Left lung (tissue), 4 donors: ENCODE measurements at regions not wholly inside any gene's neighbourhood (a gene's known extent, or its start where the extent isn't known, plus 50 kb on each side); places are given as distances from the start of the nearest gene placed in this dataset.

Experiments used
- ATAC-seq: fragments of 200-7000 bp; cut with Tn5 transposase; one replicate; pipeline ENCODE4 v1.9.1; 2020; ENCODE audit warnings: moderate library complexity
- DNase-seq, 4 donors: peaks; one replicate each; pipeline ENCODE4 v3.0.0-alpha.2; 2013 to 2020
- H3K27ac ChIP-seq, 2 donors: fragments of 200-600 bp; sonication (generic) in 1 of 2; one replicate each; pipeline versions ENCODE4 v1.5.0 to v1.8.0; 2020 to 2021
- H3K27me3 ChIP-seq, 2 donors: fragments of 200-600 bp; sonication (generic) in 1 of 2; one replicate each; pipeline versions ENCODE4 v1.5.0 to v1.8.0; 2020 to 2021
- H3K36me3 ChIP-seq, 2 donors: fragments of 200-600 bp; sonication (generic) in 1 of 2; one replicate each; pipeline versions ENCODE4 v1.5.0 to v1.8.0; 2020 to 2021
- H3K4me1 ChIP-seq, 2 donors: fragments of 200-600 bp; one replicate each; pipeline ENCODE4 v1.8.0; 2021
- H3K4me3 ChIP-seq, 2 donors: fragments of 200-600 bp; sonication (generic) in 1 of 2; one replicate each; pipeline versions ENCODE4 v1.5.0 to v1.8.0; 2020 to 2021; ENCODE audit warnings: mild to moderate bottlenecking in 1 of 2
- H3K9me3 ChIP-seq, 2 donors: fragments of 200-600 bp; sonication (generic) in 1 of 2; one replicate each; pipeline versions ENCODE4 v1.5.0 to v1.8.0; 2020 to 2021
- CTCF ChIP-seq, 2 donors: fragments of 200-600 bp; sonication (generic) in 1 of 2; IDR thresholded peaks; one replicate each; pipeline versions ENCODE4 v1.5.0 to v1.8.0; 2021; ENCODE audit warnings: antibody characterized with exemption in 2 of 2
- intact Hi-C, 2 donors: fragments of 100-400 bp; cut with DNase I; formaldehyde crosslinking; loops; one replicate each; pipeline versions ENCODE4 v1.11.2 to v1.14.2; 2022
- donor health status: DM: no; HTN: yes; CAD: no.
- donor health status: DM: no; HTN: no; CAD: no.

GRCh38 chr20:56957737-56958553 lies 308.5 kb downstream of the BMP7 start:
- Histone ChIP-seq H3K27me3 (peaks cover 0 to 86% of the 10 kb centered on the region in 2 donors), H3K9me3 (no peaks in the 10 kb centered on the region), H3K36me3 (no peaks in the 10 kb centered on the region), H3K27ac (no peak overlapping the region), H3K4me1 (no peaks in the 10 kb centered on the region), H3K4me3 (no peak overlapping the region)
- DNase-seq (peak in 2 of 4 donors; percentile 38 to 48), ATAC-seq (no peak)
- intact Hi-C loops: no loop called here
- no peak for TF ChIP-seq CTCF (IDR thresholded peaks at IDR 0.05)

GRCh38 chr20:56964901-56965300 lies 301.5 kb downstream of the BMP7 start:
- H3K4me3 ChIP-seq: no peak overlapping the region
- ATAC-seq: no peak
- no peak overlapping the region for H3K27ac ChIP-seq
- no peaks in the 10 kb centered on the region for H3K36me3 ChIP-seq
- no peaks in the 10 kb centered on the region for H3K4me1 ChIP-seq
- DNase-seq: no peak
- peaks cover 0 to 31% of the 10 kb centered on the region in 2 donors for H3K27me3 ChIP-seq
- H3K9me3 ChIP-seq: no peaks in the 10 kb centered on the region
- intact Hi-C loops: no loop called here
- TF ChIP-seq CTCF (IDR thresholded peaks at IDR 0.05): no peak

DNA sequence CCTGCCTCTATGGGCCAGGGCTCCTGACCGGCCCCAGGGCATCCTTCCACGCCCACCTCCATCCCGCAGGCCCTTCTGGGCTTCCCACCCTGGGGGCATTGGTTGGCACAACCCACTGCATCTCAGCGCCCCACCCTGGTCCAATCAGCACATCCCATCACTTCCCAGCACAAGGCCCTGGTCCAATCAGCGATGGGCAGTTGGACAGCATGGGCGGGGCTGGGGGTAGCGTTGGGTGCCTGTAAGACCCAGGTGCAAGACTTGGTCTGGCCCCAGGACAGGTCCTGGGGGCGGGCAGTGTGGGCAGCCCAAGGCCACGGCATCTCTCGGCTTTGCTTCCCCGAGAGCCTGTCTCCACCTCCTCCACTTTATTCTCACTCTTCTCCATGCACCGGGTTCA lies 298.5 kb downstream of the BMP7 start:
- no peak for DNase-seq
- Histone ChIP-seq H3K4me3 (no peak overlapping the region), H3K27me3 (peaks cover 0 to 41% of the 10 kb centered on the region in 2 donors), H3K9me3 (no peaks in the 10 kb centered on the region), H3K27ac (no peak overlapping the region), H3K4me1 (no peaks in the 10 kb centered on the region), H3K36me3 (no peaks in the 10 kb centered on the region)
- ATAC-seq: no peak
- intact Hi-C loops: no loop called here
- no peak for TF ChIP-seq CTCF (IDR thresholded peaks at IDR 0.05)

DNA sequence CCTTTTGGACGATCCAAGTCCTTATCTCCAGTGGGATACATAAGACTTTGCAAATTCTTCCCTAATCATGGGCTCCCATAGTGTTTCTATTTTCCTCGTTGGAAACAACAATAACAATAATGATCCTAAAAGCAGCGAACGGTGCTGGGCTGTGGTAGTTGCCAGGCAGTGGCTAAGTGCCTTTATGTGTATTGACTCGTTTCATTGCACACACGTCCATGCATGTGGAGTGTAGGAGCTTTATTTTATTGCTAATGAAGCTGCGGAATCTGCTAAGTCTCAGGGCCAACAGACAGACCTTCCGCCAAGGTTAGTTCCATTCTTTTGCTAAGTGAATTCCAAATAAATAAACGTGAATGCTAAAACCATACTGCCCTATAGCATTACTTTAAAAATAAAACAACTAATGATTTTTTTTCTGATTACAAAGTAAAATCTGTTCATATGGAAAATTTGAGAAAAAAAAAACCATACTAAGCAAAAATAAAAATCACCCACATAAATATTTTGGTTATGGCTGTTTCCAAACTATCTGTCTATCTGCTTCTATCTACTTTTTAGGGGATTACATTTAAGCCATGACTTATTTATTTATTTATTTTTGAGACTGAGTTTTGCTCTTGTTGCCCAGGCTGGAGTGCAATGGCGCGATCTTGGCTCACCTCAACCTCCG lies 297.9 kb downstream of the BMP7 start:
- Histone ChIP-seq H3K4me1 (no peaks in the 10 kb centered on the region), H3K4me3 (no peak overlapping the region), H3K27me3 (peaks cover under 1 to 47% of the 10 kb centered on the region in 2 donors), H3K9me3 (no peaks in the 10 kb centered on the region), H3K27ac (no peak overlapping the region), H3K36me3 (no peaks in the 10 kb centered on the region)
- intact Hi-C loops: no loop called here
- ATAC-seq: no peak
- no peak for DNase-seq
- no peak for TF ChIP-seq CTCF (IDR thresholded peaks at IDR 0.05)

GRCh38 chr20:56974499-56975250 lies 291.8 kb downstream of the BMP7 start:
- Histone ChIP-seq H3K4me3 (no peak overlapping the region), H3K27ac (no peak overlapping the region), H3K4me1 (no peaks in the 10 kb centered on the region), H3K27me3 (peaks cover 21 to 92% of the 10 kb centered on the region in 2 donors), H3K36me3 (no peaks in the 10 kb centered on the region), H3K9me3 (no peaks in the 10 kb centered on the region)
- ATAC-seq (peak; percentile 56), DNase-seq (peak in 2 of 4 donors; percentile 15 to 47)
- intact Hi-C loops: no loop called here
- TF ChIP-seq CTCF (IDR thresholded peaks at IDR 0.05): peak; percentile 22 to 27
